ENCODE measurements at regions not wholly inside any gene's neighbourhood (a gene's known extent, or its start where the extent isn't known, plus 50 kb on each side); places are given as distances from the start of the nearest gene placed in this dataset.
"Not testable (repeated sequence)": the region's sequence is repeated elsewhere in the genome, so short reads cannot be mapped to it uniquely, and the experiment has no call there.

DNA sequence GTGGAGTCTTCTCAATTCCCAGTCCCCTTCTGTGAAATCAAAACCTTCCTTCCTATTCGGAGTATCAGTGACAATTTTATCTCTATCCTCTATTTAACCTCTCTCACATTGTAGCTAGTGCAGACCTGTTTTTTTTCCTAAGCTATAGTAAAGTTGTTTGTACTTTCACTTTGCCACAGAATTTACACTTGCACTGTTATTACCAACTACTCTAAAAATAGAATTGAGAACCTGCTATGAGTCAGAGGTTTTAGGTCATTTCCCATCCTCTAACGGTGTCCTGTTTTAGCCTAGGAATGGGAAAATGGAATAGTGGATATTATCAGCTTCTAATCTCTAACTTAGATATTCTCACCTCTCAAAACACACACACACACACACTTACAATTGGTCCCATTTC is 862.7 kb downstream of the NCAM2 start:
- DNase-seq: no peak

DNA sequence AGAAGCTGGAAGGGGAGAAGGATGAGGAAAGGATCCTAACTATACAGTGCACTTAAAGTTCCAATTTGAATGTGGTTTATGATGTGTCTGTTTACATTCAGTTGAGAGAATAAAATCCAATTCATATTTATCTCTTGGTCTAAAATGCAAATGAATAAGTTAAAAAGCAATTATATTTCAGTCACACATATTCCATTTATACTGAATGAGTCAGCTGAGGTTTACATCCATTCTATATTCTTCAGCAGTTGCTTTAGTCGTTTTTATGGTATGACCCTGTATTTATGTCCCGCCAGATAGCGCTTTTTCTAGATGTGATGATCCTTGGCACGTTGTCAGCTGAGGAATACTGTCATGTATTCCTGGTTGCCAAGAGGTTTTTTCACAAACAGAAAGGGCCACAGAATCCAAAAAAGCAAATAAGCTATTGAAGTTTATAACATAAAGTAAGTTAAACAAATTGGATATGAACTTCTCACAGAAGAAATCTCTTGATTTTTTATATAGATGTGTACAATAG is 866.2 kb downstream of the NCAM2 start:
- no peak for DNase-seq

DNA sequence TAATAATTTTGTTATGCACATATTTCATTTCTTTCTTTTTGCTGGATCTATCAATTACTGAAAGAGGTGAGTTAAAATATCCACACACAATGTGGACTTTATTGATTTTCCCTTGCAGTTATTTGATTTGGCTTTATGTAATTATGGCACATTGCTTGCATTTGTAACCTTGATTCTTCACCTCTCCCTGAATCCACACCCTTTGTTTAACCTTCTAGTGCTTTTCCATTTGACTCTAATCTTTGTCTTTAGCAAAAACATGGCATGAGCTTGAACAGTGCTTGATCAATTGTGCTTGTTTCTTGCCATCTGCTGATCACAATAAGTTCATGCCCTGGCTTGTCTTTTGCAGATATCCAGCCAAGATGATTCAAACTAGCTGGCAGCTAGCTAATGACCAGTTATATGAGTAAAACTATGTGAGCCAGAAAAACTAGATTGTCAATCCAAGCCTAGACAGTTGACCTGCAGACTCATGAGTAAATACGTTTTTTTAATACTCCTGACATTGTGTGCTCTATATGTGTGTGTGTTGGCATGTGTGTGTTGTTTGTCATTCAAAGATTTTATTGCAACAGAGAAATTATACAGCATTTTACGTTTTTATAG is 899.2 kb downstream of the NCAM2 start:
- peak; percentile 77 for DNase-seq

DNA sequence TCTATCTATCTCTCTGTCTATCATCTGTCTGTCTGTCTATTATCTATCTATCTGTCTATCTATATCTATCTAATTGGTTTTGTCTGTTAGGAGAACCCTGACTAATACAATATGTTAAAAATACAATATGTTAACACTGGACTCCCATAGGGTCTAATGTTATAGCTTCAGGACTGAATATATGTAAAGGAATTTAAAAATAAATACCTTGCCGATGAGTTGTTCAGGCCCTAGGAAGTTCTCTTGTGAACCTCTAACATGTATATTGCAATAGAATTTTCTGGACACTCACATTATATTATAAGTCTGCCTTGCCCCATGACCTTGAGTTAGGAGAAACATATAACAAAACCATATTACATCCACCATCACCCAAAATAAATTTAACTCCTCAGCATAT is 900.6 kb downstream of the NCAM2 start:
- DNase-seq: no peak

DNA sequence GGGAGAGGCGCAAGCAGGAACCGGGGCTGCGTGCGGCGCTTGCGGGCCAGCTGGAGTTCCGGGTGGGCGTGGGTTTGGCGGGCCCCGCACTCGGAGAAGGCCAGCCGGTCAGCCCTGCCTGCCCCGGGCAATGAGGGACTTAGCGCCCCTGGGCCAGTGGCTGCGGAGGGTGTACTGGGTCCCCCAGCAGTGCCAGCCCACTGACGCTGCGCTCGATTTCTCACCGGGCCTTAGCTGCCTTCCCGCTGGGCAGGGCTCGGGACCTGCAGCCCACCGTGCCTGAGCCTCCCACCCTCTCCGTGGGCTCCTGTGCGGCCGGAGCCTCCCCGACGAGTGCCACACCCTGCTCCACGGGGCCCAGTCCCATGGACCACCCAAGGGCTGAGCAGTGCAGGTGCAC is 904.2 kb downstream of the NCAM2 start:
- not testable (repeated sequence) for DNase-seq

DNA sequence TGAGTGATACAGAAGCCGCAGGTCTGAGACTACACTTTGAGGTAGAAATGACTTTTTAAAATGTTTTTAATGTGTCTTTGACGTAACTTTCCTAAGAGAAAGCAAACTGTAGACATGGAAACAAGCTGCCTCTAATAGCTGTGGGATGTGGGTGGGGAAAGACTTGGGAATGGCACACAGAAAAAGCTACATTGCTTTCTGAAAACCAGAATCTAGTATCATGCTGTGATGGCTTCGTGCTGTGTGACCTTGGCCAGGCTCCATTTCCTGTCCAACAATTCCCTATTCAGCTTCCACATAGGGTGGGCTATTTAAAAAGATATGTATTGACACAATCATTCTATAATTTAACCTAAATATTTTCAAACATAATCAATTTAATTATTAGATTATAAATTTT is 909.1 kb downstream of the NCAM2 start:
- DNase-seq: no peak

DNA sequence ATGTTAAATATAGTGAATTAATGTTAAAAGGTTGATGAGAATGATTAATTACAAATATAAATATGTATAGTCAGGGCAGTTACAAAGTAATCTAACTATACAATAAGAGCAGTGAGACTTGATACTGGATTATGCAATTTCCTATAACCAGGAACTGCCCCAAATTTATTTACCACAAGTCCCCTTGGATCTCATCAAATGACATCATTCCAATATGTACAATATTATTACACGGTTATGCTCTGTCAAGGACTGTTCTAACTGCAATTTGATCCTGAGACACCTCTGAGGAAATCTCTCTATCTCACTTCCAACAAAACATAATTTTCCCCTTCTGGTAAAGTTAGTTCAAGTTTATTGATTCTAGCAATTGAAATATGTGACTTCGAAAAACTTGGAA is 917.6 kb downstream of the NCAM2 start:
- DNase-seq: no peak

DNA sequence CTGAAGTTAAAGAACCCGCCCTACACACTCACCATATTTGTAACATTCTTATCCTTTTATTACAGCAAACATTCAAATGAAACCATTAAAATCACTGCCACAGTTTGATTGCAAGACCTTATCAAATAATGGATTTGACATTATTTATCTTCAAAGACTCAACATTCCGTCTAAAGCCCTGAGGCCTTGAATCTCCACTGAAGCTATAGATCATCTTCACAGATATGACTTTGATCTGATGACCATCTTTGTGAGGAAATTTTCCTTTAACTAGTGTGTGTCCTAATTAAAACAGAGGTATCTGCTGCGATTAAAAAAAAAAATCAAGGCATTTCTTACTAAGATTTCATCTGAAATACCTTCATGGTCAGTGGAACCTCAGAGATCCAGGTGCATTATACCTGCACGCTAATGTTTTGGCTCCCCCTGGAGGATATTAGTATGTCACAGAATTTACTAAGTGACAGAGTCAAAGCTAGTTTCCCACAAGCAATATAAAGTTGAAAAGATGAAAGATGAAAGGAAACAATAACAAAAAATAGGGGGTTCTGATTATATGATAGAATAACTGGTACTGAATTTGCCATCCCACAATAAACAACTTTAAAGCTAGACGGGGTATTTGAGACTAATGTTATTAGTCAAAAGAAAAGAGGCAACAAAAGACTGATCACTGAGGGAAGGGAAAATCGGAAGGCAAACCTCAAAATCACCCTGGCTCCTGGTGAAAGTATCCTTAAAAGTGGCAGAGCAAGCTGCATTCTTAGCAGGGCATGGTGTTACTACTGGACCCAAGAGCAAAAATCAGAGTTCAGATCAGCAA is 923.4 kb downstream of the NCAM2 start:
- peak; percentile 63 for DNase-seq

DNA sequence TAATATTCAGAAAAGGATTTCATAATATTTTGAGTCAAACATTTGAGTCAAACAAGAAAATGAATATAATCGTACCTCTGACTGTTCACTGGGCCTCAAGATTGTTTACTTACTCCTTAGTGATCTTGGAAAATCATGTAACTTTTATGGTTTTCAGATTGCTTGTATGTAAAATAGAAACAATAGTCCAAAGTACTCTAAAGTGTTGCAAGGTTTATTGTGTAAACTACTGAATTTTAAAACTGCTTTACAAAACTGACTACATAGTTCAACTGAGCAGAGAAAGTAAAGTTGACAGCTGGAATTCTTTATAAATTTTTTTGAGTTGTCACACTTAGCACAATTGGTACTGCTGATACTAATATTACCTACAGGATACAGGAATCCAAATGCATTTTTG is 931.0 kb downstream of the NCAM2 start:
- DNase-seq: no peak

DNA sequence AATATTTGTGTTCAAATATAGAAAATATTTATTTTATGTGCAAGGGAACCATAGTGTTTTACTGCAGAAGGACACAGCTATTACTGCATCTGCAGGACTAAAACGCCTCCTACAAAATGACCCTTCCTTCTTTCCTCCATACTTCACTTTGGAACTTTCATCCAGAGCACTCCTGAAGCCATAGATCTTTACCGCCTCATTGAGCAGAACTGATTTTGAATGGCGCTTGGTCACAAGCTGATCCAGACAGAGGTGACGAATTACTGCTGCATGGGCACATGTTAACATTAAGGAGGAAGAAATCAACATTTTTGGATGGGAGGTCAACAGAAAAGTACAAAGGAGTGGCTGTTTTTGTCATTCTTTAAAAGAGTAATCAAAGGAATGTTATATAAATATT is 931.6 kb downstream of the NCAM2 start:
- DNase-seq: no peak

DNA sequence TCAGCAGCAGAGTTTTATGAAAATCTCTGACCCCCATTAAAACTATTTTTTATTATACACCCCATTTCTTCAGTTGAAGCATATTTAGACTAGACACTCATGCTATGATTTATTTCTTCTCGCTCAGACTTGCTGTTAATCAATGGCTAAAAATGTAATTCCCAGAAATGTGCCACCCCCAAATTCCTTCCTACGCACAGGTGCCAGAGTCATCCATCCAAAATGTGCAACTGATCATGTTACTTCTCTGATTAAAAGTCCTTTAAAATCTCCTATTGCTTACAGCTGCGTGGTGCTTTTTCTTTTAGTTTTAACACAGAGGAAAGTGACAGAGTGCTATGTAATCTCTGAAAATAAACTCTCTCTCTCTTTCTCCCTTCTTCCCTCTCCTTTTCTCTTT is 954.4 kb downstream of the NCAM2 start:
- DNase-seq: no peak

DNA sequence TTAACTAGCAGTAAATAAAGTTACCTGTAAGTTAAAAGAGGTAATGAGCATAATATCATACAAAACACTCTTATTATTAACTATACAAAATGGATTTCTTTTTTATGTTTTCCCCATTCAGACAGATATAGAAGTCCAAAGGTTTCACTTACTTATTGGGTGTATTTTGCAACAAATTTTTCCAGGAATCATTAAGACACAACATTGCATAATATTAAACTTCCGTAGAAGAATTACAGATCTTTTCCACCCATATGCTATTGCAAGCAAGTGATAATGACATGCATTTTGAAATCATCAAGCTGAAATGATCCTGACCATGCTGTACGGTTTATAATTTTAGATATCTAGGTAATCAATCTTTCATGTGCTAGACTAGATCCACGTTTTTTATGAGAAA is 957.0 kb downstream of the NCAM2 start:
- no peak for DNase-seq

DNA sequence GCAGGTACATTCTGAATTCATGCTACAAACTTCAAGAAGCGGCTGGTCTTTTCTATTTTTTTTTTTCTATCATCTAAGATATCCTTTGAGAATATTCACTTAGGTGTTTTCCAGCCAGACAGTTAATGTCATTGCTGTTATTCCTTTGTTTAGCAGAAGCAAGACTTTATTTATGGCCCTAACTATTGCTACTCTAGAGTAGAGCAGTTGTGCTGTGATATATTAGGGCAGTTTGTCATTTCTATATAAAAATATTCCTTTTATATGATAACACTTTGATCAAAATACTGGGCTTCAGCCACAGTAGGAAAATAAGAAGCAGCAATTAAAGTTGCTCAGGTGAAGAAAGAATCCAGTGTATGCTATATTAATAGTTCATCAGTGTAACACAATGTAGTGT is 959.3 kb downstream of the NCAM2 start:
- DNase-seq: no peak

DNA sequence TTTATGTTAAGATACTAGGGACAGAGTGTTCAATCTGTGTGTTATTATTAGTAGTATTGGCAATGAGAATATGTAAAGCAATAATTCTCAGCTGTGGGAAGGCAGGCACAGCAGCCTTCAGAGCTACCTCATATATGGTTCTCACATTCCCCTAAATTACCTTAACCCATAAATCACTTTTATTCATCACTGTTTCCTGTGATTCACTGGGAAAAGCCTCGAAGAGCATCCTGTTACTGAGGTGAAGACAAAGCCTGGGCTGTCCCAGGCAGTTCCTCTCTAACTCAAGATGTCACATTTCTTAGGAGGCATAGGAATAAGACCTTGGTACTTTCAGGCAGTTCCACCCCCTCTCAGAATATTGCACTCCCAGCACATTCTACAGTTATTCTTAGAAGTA is 965.7 kb downstream of the NCAM2 start:
- DNase-seq: no peak

DNA sequence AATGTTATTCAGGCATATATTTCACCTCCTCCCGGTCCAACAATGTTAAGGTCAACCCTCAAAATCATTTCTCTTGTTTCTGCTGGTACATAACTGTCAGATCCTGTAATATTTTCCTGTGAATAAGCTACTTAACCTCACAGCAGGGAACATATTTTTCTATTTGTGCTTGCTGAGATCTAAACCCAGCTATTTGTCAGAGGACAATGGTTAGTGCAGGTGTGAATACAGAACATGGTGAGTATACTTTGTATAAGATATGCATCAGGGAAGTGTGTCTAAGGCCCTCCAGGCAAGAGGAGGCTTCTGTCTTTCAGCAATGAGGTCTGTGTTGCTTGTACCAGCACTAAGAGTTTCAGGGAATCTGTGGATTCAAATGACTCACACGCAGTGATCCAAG is 970.6 kb downstream of the NCAM2 start:
- DNase-seq: no peak

DNA sequence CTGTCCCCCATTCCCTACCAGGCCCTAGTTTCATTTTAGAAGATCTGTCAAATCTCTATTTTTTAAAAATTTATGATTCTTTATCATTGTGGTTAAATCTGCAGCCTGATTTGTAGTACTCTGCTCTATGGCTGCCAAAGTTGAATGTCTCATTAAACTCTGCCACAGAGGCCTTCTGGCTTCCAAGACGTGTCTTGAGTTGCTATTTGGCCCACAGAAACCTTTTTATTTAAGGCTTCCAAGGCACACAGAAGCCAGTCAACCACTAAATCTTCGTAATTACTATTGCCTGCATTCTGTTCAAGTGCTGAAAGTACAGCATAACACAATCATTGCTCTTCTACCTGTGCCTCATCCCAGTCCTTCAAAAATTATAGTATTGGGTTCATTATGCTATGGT is 971.0 kb downstream of the NCAM2 start:
- no peak for DNase-seq

DNA sequence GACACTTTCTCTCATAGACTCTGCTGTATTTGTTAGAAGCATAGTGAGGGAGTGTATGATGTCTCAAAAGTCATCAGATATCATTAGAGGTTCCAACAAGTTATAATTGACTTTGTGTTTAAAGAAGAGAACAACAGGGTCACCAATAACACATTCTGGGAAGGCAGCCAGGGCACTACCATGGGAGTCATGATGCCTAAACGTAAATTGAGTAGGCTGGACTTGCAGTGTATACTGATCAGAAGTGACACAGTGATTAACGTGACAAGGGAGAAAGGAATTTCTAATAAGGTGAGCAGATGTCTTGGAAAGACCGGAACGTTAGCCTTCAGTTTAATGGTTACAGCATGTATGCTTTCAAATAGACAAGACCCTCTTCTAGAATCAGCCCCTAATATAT is 973.2 kb downstream of the NCAM2 start:
- DNase-seq: peak; percentile 79

DNA sequence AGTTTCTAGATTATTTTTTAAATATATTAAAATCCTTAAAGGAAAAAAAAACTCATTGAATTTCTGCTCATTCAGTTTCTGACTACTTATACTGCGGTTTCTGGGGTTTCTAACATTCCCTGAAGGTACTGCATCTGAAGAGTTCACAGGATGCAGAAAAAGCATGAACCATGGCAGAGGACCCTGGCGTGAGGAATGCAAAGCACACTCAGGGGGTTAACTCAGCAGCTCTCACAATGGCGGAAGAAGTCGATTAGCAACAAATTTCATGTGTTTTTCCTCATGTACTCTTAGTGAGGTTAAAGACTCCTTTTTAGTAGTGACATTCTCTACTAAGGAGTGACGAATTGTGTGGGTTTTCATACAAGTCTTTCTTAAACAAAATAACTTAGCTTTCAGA is 975.6 kb downstream of the NCAM2 start:
- no peak for DNase-seq

DNA sequence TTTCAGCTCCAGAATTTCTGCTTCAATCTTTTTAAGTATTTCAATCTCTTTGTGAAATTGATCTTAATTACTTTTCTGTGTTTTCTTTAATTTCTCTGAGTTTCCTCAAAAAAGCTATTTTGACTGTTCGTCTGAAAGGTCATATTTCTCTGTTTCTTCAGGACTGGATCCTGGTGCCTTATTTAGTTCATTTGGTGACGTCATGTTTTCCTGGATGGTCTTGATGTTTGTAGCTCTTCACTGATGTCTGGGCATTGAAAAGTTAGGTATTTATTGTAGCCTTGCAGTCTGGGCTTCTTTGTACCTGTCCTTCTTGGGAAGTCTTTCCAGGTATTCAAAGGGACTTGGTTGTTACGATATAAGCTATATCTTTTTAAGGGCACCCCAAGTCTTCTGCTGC is 998.7 kb downstream of the NCAM2 start:
- DNase-seq: no peak

DNA sequence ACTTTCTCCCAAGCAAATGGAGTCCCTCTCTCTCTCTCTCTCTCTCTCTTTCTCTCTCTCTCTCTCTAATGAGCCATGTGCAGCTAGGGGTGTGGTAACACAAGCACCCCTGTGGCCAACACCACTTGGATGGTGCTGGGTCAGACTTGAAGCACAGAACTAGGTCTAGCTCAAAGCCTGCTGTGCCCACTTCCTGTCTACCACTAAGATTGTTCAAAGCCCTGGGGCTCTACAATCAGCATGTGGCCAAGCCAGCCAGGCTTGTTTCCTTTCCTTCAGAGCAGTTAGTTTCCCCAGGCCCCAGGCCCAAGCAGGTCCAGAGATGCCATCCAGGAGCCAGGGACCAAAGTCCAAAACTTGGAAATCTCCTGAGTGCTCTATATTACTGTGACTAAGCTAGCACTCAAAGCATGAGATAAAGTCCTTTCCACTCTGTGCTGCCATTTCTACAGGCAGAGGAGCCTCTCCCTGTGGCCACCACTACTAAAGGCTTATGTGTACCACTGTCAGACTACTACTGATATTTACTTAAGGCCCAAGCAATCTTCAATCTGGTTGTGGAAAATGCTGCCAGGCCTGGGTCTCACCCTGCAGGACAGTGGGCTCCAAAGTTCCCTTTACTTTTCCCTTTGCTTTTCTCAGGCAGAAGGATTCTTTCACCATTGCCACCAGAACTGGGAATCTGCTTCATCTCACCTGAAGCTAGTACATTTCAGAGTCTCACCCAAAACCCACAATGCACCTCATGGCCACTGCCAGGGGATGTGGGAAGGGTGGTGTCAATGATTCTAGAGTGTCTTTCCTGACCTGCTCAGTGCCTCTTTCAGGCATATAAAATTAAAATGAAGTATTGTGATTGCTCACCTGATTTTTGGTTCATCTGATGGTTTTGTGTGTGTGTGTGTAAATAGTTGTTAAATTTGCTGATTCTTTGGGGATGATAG is 999.5 kb downstream of the NCAM2 start:
- no peak for DNase-seq

DNA sequence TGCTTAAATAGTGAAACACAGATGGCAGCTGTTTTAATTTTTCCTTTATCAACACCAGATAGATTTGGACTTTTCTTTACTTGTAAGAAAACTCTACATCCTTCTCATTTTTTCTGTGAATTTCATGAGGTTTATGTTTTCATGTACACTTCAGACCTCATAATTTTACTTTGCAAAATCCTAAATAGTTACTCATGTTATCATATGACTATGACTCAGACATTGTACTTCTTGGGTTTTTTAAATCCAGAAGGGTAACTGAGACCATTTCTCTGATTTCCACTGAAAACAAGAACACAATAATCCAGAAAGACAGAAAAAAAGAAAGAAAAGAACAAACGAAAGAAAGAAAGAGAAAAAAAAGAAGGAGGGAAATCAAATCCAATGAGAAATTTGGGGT is 1021.6 kb downstream of the NCAM2 start:
- no peak for DNase-seq

DNA sequence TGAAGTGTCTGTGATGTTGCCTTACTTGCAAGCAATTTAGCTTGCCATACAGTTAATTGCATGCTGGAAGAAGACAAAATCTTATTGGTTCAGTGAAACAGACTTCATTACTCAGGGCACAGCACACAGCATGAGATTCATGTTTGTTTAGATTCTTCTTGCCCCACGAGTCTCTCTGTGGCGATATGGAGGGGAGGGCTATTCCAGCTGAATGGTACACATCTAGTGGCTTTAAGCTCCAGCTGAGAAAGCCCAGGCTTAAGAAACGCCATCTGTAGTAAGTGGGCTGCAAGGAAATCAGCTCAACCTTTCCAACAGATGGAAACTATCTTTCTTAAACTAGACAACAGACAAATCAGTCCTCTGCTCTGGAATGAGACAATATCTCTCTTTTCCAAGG is 1022.0 kb downstream of the NCAM2 start:
- DNase-seq: no peak

DNA sequence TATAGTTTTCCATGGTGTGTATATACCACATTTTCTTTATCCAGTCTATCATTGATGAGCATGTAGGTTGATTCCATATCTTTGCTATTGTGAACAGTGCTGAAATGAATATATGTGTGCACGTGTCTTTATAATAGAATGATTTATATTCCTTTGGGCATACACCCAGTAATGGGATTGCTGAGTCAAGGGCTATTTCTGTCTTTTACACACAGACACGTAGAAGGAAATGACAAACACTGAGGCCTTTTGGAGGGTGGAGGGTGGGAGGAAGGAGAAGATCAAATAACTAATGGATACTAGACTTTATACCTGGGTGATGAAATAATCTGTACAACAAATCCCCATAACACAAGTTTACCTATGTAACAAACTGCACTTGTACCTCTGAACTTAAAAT is 1025.7 kb downstream of the NCAM2 start:
- DNase-seq: not testable (repeated sequence)

DNA sequence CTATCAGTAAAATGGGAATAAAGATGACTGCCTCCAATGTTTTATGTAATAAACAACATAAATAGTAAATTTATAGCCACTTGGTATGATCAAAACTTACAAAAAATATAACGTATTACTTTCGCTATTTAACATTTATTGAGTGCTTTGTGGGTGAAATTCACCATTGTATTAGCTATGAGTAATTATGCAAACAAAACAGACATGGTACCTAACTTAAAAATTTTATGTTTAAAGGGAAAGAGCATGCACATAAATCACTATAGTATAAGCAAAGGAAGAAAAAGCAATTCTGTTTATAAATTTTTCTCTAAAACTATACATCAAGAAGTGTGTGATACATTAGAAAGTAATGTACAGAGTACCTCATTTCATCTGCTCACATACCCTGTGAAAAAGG is 1046.2 kb downstream of the NCAM2 start:
- DNase-seq: no peak

Measured in NCI-H1105 treated with DMSO at 0.1 percent for 48 hours (cell line).